ENCODE measurements at regions not wholly inside any gene's neighbourhood (a gene's known extent, or its start where the extent isn't known, plus 50 kb on each side); places are given as distances from the start of the nearest gene placed in this dataset.
A peak's percentile ranks its signal among the peaks of the same experiment; 100 is the strongest.

DNA sequence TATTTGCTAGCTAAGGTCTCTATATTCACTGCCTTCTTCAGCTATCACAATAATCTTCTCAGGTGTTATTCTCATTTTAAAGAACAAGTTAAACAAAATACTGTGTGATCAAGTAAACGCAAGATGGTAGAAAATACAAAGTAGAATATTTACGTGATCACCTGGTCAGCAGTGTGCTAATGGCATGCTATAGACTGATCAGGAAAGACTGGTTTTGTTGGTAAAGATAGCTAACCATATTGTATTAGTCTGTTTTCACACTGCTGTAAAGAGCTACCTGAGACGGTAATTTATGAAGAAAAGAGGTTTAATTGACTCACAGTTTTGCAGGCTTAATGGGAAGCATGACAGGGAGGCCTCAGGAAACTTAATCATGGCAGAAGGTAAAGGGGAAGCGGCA is 50.4 kb downstream of the ZBTB38 start:
- no peak for DNase-seq

DNA sequence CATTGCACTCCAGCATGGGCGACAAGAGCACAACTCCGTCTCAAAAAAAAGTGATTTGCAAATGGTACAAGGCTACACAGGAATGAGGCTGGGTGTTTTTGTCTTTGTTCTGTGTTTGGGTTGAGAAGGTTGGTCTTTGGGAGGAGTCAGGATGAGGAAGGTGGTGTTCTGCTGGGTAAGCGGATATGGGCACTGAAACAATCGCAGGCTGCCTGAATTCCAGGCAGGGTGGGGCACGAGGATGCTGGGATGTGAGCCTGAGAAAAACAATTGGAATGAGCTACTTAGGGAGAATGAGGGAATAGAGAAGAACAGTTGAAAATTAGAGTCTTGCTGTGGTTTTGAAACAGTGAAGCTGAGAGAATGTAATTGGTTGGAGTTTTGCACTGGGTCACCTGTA is 51.6 kb downstream of the ZBTB38 start:
- no peak for DNase-seq

DNA sequence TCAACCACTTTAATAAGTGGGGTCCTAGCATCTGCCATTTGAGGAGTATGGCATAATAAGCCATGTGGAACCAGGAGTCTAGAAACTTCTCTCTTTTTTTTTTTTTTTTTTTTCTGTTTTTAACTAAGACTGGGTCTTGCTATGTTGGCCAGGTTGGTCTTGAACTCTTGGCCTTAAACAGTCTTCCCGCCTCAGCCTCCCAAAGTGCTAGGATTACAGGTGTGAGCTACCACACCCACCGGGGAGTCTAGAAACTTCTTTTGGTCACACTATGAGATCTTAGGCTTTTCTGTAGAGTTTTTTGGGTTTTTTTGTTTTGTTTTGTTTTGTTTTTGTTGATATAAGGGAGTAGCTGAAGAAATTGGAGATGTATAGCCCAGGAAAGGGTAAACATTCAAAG is 52.9 kb downstream of the ZBTB38 start:
- DNase-seq = no peak

DNA sequence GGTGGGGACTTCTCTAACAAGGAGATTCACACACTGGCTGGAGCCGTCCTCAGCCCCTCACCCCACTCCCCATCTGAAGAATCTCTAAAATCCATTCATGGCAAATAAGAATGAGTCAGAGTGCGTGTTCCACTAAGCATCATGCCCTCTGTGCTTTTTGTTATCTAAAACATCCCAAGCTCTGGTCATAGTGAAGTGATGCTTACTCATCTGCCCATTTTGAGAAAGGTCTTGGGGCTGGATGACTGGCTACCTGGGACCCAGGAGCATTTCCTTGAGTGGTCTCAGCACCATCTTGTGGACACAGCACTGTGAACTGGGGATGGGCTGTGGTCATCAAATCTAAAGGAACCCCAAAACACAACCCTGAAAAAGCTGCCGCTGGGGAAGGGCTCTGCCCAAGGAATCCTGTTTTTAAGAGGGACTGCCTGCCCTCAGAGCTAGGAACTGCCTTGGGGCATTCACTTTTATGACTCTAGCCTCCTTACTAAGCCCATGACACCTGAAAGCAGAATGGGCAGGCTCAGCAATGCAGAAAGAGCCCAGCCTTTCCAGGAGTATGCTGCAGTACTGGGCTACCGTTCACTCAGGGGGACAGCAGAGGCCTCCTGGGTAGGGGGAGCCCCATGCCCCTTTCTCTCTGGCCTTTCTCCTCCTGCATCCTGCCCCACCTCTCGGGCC is 53.5 kb downstream of the ZBTB38 start:
- no peak for DNase-seq

DNA sequence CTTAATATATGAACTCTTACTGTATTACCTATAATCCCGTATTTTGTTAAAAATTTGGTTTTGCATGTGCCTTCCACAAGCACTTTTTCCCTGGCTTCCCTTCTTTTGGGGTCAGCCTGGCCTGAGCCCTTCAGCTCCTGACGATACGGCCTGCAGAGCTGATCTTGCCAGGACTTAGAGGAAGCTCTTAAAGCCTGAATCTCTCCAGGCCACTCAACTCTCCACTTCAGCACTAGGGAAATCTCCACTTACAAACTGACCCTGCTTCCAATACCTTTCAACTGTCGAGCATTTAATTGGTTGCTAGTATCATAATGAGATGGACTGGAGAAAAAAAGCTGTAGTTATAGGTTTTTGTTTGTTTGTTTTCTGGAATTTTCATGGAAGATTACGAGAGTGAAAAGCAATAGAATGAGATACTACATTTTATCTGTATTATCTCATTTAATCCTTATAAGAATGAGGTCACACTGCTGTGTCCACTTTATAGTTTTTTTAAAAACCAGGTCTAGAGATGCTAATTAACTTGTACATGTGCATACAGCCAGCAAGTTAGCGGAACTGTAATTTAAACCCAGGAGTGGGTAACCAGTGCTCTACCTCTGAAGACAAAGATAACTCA is 54.8 kb downstream of the ZBTB38 start:
- DNase-seq = no peak

DNA sequence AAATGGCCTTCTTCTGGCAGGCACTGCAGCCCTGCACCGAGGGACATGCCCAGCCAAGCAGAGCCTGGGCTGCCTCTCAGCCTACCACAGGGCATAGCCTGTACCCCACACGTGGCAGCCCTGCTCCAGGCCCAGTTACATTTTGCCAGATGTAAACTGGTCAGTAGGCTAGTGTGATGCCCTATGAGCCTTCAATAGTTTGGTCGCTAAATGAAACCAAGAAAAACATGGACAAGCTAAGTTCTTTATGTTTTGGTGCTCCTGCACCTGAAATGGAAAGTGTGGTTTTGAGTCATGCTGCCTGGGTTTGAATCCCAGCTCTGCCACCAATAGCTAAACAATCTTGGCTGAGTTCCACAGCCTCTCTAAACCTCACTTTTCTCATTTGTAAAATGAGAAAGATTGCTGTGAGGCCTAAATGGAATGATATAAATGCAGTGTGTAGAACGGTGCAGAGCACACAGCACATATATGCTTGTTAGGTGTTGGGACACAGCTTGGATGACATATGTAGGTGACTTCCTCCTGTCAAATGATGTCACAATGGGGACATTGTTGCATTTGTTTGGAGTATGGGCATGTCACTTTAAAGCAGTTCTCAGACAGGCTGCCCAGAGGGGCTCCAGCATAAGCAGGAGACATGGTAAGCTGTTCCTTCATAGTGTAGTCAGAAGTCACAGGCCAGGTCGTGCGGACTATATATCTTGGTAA is 57.4 kb downstream of the ZBTB38 start:
- no peak for DNase-seq

DNA sequence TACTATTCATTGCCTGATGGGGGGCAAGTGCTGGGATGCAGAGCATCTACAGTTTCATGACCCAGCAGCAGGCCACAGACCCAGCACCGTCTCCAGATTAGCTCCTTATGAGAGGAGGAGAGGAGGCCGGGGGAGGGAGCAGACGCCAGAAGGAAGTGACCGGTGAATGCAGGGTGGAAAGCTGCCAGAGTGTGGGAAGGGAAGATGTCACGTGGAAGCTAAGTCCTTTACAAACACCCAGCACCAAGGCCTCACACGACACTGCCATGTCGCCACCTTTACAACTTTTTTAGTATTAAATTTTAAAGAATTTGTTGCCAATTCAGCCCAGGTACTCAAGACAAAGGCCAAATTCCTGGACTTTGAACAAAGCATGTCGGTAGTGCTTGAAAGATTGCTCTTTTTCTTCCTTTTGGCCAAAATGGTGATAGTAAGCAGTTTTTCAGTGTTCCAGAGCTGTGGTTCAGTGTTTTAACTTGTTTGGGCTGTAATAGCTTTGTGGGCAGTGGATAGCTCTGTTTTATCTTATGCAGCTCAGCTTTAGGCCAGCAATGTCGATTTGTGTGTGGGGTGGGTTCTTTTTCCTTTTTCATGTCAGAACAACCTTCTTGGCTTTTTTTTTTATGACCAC is 58.2 kb downstream of the ZBTB38 start:
- DNase-seq = peak; percentile 68 to 71

DNA sequence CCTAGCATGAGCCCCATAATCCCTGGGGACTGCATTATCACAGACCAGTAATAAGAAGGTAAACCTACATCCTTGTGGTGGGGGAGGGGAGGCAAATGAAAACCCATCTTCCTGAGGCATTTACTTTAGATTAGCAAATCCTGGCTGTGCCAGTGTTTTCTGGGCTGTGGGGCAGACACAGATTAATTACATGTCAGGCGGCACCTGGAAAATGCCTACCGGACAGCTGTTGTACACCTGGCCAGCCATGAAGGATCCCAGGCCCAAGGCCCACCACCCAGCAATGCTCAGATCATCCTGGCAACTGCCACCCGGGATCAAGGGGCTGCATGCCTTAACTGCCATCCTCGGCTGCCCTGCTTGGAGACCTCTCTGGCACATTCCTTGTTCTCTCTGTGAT is 59.1 kb upstream of the RASA2 start:
- DNase-seq = no peak

DNA sequence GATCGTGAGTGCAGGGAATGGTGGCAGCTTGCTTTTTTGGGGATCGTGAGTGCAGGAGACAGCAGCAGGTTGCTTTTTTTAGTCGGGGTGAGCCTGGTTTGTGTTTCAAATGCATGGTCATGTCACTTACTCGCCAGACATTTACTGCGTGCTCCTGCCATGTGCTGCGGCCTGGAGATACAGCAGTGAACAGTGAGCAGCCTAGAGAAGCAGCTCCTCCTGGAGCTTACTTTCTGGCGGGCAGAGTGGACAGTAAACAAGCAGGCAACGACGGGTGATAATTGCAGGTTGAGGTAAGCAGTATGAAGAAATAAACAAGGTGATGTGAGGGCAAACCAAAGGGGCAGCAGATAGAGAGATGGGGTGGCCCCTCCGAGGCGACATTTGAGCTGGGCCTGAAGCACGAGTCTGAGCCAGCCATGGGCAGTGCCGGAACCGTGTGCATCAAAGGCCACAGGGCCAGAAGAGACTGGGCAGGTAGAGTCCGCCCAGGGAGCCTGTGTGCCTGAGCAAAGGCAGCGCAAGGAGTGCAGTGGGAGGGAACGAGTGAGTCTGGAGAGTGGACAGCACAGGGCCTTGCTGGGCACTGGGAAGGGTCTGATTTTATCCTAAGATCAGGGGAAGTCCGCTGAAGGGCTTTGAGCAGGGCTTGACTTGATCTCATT is 57.3 kb upstream of the RASA2 start:
- no peak for DNase-seq

DNA sequence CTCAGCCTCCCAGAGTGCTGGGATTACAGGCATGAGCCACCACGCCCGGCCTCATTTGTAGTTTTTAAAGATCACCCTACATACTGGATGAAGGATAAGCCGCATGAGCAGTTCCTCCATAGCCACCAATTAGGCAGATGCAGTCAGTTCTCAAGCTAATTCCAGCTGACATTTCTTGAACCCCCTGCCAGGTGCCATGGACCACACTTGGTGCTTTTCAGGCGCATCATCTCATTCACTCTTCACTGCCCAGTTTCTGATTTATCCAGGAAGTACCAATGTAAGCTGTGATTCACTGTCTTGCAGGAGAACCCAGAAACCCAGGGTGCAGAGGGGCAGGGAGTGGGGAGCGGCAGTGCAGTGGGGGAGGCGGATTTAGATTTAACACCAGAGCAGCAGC is 56.5 kb upstream of the RASA2 start:
- no peak for DNase-seq

DNA sequence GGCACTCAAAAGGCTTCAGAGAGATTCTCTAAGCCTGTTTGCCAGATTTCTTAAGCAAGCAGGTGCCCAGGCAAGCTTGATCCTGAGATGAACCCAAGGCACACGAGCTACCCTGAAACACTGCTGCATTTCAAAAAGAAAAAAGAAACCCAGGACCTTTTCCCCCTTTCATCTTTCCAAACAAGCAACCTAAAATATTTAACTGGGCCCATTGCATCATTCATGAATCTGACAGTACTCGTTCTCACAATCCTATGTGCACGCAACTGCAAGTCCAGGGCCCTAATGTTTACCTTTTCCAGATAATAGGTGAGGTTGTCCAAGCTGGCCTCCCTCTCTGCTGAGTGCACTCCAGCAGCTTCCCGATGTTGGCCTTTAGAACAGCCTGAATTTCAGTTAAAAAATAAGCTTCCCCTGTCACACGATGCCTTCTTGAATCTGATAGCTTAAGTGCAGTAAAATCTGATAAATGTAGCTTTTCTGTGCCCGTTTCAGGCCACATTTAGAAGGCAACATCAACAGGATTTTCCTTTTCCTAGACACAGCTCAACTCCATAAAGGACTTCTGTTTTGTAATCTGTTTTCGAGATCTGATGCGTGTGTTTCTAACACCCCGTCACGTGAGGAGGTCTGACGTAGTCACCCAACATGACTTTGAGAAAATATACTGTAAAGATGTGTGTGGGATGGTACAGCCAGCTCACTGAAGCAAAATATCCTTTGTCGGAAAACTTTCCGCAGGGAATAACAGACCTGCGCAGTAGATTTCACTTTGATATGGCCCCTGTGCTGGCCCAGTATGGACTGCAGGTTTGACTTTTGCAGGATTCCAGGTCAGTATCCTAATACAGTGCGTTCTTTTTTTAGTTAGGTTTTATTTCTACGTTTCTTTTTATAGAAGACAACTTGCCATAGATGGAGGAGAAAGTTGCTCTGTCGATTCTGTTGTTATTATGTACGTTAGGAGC is 55.1 kb upstream of the RASA2 start:
- no peak for DNase-seq

DNA sequence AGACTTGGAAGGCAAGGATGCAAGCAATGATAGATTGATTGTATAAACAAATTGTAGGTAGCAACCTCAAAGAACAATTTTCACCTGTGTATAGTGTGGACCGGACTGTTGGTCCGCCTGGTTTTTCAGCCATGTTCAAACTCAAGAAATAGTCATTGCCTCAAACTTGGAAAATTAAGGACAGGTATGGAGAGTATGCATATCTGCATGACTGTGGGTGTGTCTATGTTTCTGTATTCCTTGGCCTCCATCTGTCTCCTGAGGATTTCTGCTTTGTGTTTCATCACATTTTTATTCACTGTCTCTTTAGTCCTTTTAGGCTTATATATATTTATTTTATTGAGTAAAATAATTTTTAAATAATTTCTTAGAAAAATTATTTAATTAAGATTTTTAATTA is 53.9 kb upstream of the RASA2 start:
- no peak for DNase-seq

DNA sequence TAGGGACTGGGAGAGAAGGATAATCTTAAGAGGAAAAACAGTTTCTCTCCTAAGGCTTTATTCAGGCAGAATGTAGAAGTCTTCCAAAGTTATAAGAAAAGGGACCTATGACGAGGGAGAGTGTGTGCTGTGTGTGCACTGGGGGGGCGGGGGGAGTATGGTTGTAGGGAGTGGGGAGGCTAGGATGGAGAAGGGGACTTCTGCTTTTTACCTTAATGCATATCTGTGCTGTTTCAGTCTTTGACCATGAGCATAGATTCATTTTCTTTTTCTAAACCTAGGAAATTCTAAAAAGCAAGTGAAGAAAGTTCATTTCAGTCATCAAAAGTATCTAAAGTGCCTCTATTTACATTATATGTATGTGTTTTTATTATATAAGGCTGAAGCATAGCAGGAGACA is 52.6 kb upstream of the RASA2 start:
- DNase-seq = no peak

DNA sequence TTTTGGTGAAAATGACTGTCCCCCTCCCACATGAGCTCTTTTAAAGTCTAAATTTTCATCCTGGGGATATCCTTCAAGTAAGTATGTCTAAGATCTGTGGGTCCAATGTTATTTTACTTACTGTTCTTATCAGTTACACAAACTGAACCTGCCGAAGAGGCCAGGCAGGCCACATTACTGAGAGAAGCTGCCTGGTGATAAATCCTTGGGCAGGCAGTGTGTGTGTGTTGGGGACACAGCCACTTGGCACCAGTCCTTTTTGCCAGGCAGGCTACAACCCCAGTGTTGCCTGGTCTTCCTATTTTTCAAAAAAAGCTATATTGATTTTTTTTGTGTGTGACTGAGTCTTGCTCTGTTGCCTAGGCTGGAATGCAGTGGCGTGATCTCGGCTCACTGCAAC is 50.6 kb upstream of the RASA2 start:
- no peak for DNase-seq
